GM19372 (cell line): ENCODE measurements at regions not wholly inside any gene's neighbourhood (a gene's known extent, or its start where the extent isn't known, plus 50 kb on each side); places are given as distances from the start of the nearest gene placed in this dataset.

Source experiments
- ATAC-seq: cut with Tn5 transposase; IDR thresholded peaks from one replicate; pipeline ENCODE4 v1.9.1; 2021; ENCODE audit warnings: mild to moderate bottlenecking, low read depth, moderate library complexity; ENCODE audit not compliant: unreplicated experiment

GRCh38 chr14:82412545-82412944 is 878.9 kb upstream of the SEL1L start:
- no peak for ATAC-seq

- no peak for ATAC-seq
These were observed 881.3 kb upstream of the SEL1L start for GRCh38 chr14:82414853-82415539.

GRCh38 chr14:82419933-82420332 is 886.3 kb upstream of the SEL1L start:
- ATAC-seq: no peak

GRCh38 chr14:82420871-82421270 is 887.2 kb upstream of the SEL1L start:
- ATAC-seq: no peak

- ATAC-seq: no peak
These were observed 887.6 kb upstream of the SEL1L start for GRCh38 chr14:82421286-82421685.

DNA sequence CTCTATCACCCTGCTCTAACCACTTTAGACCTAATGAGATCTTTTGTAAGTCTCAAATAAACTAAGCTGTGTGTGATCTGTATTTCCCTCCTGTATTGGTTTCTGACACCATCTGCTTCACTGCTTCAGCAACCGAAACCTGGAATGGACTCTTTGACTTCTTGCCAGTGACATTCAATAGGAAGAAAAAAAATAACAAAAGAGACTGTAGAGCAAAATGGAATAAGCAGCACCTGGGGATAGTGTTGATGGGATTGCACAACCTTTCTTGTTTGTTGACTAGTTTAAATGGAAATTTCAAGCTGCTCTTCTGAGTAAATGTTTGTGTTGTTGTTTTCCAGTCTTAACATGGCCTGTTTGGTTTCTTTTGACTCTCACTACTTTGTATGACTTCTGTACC is 888.6 kb upstream of the SEL1L start:
- ATAC-seq: no peak

- ATAC-seq: no peak
These were observed 891.6 kb upstream of the SEL1L start for GRCh38 chr14:82425261-82425660.

DNA sequence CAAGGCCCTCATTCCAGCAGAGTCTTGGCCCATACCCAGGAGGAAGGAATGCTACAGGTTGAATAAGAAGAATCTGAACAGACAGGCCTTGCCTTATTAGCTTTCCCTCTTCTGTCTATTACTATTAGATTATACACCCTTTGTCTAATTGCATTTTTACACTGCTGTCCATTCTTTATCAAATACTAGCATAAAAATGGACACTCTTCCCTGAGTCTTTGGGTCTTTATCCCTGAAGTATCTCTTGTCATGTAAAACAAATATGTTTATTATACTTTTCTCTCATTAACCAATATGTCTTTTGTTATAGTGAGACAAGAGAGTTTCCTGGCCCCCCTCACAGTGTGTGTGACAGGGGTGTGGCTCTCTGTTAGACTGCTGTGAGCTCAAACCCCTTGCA is 897.4 kb upstream of the SEL1L start:
- ATAC-seq: no peak

DNA sequence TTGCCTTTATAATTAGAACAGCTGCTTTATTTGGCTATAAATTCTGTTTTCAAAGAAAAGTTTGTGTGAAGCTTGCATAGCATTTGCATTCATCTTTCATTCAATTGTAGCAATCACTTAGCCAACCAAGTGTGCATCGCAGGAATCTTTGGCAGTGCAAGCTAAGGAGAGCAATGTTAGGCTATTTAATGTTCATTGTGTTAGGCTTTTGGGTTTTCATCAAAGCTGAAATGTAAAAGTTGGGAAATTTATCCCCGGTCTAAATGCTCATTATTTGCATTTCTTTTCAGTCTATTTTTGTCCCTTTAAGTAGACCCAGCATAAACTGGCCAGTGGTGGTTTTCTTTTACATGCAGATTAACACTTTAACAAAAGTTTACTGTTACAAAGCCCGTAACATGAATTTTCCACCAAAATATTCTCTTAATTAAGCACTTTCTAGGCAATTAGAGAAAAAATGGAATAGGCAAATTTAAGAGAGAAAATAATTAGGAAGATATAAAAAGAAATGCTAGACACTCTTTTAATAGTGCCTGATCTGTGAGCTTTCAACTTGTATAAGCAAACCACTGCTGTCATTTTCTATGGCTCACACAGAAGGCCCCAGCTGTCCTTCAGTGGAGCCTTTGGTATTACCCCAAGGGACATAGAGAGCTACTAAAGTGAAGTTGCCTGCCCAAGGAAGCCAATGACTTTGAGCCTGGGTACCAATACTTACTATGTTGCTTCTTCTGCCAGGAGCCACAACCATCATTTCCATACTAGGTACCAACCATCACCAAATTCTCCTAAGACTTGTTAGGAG is 898.9 kb upstream of the SEL1L start:
- no peak for ATAC-seq

GRCh38 chr14:82438436-82438835 is 904.8 kb upstream of the SEL1L start:
- ATAC-seq: no peak

GRCh38 chr14:82441270-82441669 is 907.6 kb upstream of the SEL1L start:
- ATAC-seq: no peak

DNA sequence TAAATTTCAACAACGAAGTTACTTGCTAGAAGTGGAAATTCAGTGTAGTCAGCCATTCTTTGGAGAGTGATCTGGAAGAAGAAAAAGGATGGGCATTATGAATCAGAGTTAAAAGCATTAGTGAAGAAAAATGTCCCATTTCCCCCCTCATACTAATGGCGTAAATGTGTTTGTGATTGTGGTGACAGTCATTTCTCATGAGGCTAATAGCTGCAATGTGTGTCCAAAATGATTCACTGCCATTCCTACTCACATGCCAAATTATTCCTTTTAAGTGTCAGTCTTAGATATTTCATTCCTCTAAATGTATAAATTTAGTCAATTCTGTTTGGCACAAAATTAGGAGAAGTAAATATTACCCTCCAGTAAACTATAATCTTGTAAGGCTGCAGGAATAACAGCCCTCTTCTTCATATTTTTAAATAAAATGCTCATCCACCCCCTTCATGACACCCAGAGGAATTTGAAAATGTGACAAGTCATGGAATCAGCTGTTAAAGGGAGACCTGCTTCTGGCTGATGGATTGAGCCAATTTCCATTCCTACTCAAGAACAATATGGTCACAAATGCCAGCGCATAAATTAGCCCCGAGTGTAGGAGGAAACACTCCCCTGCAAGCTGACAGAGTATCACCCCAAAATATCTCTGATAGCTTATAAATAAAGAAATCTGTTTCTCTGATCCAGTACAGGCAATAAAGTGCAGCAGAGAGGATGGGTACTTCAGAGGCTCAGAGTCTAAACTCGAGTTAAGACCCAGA is 912.3 kb upstream of the SEL1L start:
- ATAC-seq: no peak

DNA sequence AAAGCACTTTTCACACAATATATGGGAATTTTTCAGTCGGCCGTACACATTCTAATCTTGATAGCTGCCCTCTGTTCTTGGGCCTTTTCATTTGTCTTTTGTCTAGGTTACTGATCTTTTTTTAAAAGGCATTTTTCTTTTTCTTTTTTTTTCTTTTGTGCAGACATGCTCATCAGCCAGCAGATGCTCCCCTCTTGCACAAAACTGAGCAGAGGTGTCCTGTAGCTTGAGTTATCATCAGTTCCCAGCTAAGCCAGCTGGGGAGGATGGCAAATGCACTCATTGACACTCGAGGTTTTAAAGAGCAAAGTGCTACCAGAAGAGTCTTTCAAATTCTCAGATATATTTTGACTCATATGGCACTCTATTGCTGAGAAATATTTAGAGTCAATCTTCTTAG is 913.9 kb upstream of the SEL1L start:
- no peak for ATAC-seq

- no peak for ATAC-seq
These were observed 916.3 kb upstream of the SEL1L start for GRCh38 chr14:82449926-82450468.

- no peak for ATAC-seq
These were observed 918.0 kb upstream of the SEL1L start for GRCh38 chr14:82451675-82452074.

DNA sequence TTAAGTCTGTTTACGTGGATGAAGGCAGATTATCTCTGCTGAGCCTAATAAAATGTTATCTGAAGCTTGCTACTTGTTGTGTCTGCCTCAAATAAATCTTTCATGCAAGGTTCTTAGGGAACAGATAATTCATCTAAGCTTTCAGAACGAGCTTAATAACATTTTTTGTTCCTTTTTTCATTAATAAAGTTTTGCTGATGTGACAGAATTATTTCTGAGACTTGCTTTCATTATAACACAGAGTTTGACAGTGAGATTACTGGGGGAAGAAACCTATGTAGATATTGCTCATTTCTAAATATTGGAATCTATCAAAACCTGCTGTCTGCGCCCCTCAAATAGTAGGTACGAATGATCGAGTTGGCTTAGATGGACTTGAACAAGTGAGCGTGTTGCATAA is 948.7 kb upstream of the SEL1L start:
- no peak for ATAC-seq

GRCh38 chr14:82488473-82488872 is 954.8 kb upstream of the SEL1L start:
- ATAC-seq: no peak

- no peak for ATAC-seq
These were observed 956.7 kb upstream of the SEL1L start for GRCh38 chr14:82490397-82490796.

- ATAC-seq: no peak
These were observed 958.5 kb upstream of the SEL1L start for GRCh38 chr14:82492157-82492556.

DNA sequence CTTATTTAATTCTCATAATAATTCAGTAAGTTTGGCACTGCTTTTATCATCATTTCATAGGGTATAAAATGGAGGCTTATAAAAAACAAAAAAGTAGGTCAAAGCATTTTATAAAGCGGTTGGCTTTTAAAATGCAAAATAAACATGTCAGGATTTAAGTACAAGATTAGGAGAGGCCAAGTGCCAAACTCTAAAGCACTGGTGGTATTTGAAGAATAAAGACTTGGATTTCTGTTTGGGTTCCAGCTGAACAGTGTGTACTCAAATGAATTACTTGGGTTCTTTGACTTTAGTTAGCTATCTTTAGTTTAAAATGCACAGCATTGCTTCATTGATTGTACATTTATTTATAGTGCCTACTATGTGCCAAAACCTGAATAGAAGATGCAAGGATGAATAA is 966.6 kb upstream of the SEL1L start:
- no peak for ATAC-seq

GRCh38 chr14:82501554-82501953 is 967.9 kb upstream of the SEL1L start:
- ATAC-seq: no peak
